ENCODE measurements at regions not wholly inside any gene's neighbourhood (a gene's known extent, or its start where the extent isn't known, plus 50 kb on each side); places are given as distances from the start of the nearest gene placed in this dataset.

DNA sequence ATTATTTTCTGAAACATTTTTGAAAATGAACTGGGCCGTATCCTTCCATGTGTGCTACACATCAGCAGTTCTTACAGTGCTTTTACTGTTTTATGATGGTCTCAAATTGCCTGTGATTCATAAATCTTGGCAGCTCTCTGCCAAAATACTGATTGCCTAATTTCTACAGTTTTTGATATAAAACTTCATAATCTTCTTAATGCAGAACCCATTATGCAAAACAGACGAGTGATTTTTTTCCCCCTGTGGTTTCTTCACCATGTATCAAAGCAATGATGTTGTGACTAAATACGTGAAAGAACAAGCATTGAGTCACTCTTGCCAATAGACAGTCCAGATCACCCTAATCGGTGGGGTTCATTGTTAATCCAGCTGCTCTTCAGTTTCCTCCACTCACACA lies 156.4 kb upstream of the WDR1 start:
- TF ChIP-seq, protein P1, sequence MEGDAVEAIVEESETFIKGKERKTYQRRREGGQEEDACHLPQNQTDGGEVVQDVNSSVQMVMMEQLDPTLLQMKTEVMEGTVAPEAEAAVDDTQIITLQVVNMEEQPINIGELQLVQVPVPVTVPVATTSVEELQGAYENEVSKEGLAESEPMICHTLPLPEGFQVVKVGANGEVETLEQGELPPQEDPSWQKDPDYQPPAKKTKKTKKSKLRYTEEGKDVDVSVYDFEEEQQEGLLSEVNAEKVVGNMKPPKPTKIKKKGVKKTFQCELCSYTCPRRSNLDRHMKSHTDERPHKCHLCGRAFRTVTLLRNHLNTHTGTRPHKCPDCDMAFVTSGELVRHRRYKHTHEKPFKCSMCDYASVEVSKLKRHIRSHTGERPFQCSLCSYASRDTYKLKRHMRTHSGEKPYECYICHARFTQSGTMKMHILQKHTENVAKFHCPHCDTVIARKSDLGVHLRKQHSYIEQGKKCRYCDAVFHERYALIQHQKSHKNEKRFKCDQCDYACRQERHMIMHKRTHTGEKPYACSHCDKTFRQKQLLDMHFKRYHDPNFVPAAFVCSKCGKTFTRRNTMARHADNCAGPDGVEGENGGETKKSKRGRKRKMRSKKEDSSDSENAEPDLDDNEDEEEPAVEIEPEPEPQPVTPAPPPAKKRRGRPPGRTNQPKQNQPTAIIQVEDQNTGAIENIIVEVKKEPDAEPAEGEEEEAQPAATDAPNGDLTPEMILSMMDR (IDR thresholded peaks at IDR 0.05), result no peak
- TF ChIP-seq POLR2A (IDR thresholded peaks at IDR 0.05) (no peak), EP300 (IDR thresholded peaks at IDR 0.05) (no peak)

All from ovary (tissue), 3 donors.